Activated naive CD8-positive, alpha-beta T cell treated with anti-CD3 and anti-CD28 coated beads for 36 hours (primary cell): ENCODE measurements at regions not wholly inside any gene's neighbourhood (a gene's known extent, or its start where the extent isn't known, plus 50 kb on each side); places are given as distances from the start of the nearest gene placed in this dataset.
"Not testable (repeated sequence)": the region's sequence is repeated elsewhere in the genome, so short reads cannot be mapped to it uniquely, and the experiment has no call there.

Source experiments
- DNase-seq: peaks from one replicate; pipeline ENCODE4 v3.0.0; 2021
- H3K27ac Mint-ChIP-seq: one replicate; pipeline ENCODE4 v1.8.0; 2022; ENCODE audit warnings: mild to moderate bottlenecking, moderate library complexity, mixed read lengths
- H3K27me3 Mint-ChIP-seq: one replicate; pipeline ENCODE4 v1.8.0; 2022; ENCODE audit warnings: mild to moderate bottlenecking, mixed read lengths
- H3K36me3 Mint-ChIP-seq: one replicate; pipeline ENCODE4 v1.8.0; 2021; ENCODE audit warnings: mild to moderate bottlenecking, mixed read lengths
- H3K4me1 Mint-ChIP-seq: one replicate; pipeline ENCODE4 v1.8.0; 2021; ENCODE audit warnings: mixed read lengths
- H3K4me3 Mint-ChIP-seq: one replicate; pipeline ENCODE4 v1.8.0; 2022; ENCODE audit warnings: mild to moderate bottlenecking, moderate library complexity, mixed read lengths
- H3K9me3 Mint-ChIP-seq: one replicate; pipeline ENCODE4 v1.8.0; 2022; ENCODE audit warnings: mixed read lengths

DNA sequence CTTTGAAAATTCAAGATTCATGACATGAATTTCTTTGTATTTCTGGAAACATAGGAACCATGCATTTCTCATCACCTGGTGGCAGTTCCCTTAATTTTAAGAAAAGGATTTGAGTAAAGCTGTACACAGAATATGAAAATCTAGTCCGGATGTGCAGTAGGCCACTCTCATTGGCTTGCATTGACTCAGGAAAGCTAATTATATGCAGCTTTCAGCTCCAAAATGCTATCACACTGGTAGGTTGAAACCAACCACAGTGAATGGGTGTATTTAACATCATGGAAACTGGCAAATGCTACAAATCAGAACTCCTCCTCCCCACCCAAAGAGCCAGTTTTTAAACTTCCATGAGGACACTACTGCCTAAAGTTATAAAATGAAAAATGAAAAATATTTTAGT, 161.6 kb upstream of the FBXL17 start:
- Mint-ChIP-seq H3K4me3 (no peak overlapping the region), H3K27ac (no peak overlapping the region), H3K9me3 (no peaks in the 10 kb centered on the region), H3K36me3 (no peaks in the 10 kb centered on the region), H3K4me1 (no peaks in the 10 kb centered on the region), H3K27me3 (no peaks in the 10 kb centered on the region)
- DNase-seq = no peak

DNA sequence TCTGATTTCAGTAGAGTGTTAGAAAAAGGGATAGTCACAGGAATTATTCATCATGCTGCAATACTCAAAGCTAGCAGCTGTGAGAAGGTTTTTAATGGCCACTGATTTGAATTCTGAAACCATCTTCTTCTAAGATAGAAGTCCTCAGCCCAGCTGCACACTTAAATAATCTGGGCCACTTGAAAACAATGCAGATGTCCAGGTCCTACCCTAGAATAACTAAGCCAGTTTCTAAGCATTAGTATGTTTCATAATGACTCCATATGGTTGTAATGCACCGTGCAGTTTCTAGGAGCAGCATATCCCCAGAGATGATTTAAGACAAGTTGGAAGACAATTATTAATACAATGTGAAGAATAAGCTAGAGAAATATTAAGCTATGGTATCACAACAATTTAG, 159.9 kb upstream of the FBXL17 start:
- H3K4me3 Mint-ChIP-seq = no peak overlapping the region
- no peaks in the 10 kb centered on the region for H3K9me3 Mint-ChIP-seq
- H3K27me3 Mint-ChIP-seq = no peaks in the 10 kb centered on the region
- no peaks in the 10 kb centered on the region for H3K36me3 Mint-ChIP-seq
- no peak for DNase-seq
- H3K4me1 Mint-ChIP-seq = no peaks in the 10 kb centered on the region
- H3K27ac Mint-ChIP-seq = no peak overlapping the region

DNA sequence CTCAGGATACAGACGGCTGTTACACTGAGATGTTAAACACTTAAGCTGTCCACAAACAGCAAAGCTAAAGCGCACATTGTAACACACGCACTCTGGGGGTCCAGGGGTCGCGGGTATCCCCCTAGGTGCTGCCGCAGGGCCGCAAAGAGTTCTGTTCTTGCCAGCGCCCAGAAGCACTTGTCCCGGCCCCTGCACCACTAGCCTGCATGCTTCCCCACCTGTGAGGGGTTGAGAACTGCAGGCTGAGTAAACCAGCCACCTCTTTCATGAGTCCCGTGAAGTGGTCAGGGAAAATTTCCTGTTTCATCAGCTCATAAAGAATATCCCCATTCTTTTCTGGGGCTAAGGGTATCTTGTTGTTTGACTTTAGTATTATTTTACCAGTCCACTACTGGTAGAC, 154.4 kb upstream of the FBXL17 start:
- Mint-ChIP-seq H3K27me3 (no peaks in the 10 kb centered on the region), H3K9me3 (no peaks in the 10 kb centered on the region), H3K36me3 (no peaks in the 10 kb centered on the region), H3K4me1 (no peaks in the 10 kb centered on the region), H3K4me3 (no peak overlapping the region), H3K27ac (no peak overlapping the region)
- no peak for DNase-seq

DNA sequence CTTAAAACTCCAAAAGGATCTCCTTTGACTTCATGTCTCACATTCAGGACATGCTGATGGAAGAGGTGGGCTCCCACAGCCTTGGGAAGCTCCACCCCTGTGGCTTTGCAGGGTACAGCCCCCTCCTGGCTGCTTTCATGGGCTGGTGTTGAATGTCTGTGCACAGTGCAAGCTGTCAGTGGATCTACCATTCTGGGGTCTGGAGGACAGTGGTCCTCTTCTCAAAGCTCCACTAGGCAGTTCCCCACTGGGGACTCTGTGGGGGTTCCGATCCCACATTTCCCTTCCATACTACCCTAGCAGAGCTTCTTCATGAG, 150.2 kb upstream of the FBXL17 start:
- not testable (repeated sequence) for DNase-seq

DNA sequence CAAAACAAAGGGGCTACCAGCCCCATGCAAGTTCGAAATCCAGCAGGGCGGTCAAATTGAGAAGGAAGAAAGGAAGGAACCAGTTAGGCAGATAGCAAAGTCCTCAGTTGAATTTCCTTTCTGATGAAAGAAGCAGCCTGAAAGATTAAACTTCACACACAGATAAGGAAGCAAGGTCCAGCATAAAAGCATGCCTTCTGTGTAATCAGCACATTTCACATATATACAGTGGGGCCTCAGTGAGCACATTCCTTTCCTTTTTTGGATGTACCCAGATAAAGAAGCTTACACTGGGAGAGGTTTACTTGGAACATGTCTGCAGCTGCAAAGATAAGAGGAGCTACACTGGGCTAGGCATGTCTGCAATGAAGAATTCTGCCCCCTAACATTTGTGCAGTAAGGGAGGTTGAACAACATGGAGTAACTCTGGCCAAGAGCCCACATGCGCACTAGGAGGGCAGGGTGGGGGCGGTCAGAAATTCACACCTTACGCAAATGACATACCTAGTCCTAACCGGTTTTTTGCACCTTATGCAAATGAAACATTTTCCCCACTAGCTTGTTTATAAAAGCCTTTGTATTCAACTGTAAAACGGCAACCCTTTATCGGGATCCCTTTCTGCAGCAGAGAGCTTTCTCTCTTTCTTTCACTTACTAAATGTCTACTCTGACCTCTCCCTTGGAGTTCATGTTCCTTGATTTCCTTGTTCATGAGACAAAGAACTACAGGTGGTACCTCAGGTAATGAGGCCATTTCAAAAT, 149.7 kb upstream of the FBXL17 start:
- no peak overlapping the region for H3K4me3 Mint-ChIP-seq
- no peak for DNase-seq
- peaks cover 16% of the 10 kb centered on the region for H3K27me3 Mint-ChIP-seq
- no peak overlapping the region for H3K27ac Mint-ChIP-seq
- H3K36me3 Mint-ChIP-seq = peaks cover under 1% of the 10 kb centered on the region
- H3K9me3 Mint-ChIP-seq = peaks cover 5% of the 10 kb centered on the region
- H3K4me1 Mint-ChIP-seq = no peaks in the 10 kb centered on the region

More for the DNA sequence above, 150.2 kb upstream of the FBXL17 start:
- H3K4me3 Mint-ChIP-seq, H3K27ac Mint-ChIP-seq, H3K36me3 Mint-ChIP-seq, H3K9me3 Mint-ChIP-seq, H3K4me1 Mint-ChIP-seq: not testable (repeated sequence)
- peaks cover 15% of the 10 kb centered on the region for H3K27me3 Mint-ChIP-seq

DNA sequence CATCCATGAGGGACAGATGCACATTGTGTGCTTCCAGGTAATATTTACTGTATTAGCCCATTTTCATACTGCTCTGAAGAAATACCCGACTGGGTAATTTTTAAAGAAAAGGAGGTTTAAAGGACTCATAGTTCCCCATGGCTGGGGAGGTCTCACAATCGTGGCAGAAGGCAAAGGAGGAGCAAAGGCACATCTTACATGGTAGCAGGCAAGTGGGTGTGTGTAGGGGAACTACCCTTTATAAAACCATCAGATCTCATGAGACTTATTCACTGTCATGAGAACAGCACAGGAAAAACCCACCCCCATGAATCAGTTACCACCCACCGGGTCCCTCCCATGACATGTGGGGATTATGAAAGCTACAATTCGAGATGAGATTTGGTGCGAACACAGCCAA, 148.8 kb upstream of the FBXL17 start:
- peaks cover 22% of the 10 kb centered on the region for H3K27me3 Mint-ChIP-seq
- peaks cover 4% of the 10 kb centered on the region for H3K36me3 Mint-ChIP-seq
- H3K4me1 Mint-ChIP-seq = no peaks in the 10 kb centered on the region
- no peak overlapping the region for H3K4me3 Mint-ChIP-seq
- DNase-seq = no peak
- H3K9me3 Mint-ChIP-seq = peaks cover 10% of the 10 kb centered on the region
- H3K27ac Mint-ChIP-seq = no peak overlapping the region

DNA sequence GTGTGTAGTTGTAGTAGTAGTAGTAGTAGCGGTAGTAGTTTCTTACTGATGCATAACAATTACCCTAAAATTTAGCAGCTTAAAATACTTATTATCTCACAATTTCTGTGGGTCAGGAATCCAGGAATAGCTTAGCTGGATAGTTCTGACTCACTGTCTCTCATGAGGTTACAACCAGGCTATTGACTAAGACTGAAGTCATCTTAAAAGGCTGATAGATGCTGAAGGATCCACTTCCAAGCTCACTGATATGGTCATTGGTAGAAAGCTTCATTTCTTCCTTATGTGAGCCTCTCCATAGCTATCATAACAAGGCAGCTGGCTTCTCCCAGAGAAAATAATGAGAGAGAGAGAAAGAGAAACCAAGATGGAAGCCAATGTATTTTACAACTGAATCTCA, 147.5 kb upstream of the FBXL17 start:
- Mint-ChIP-seq H3K9me3 (peaks cover 10% of the 10 kb centered on the region), H3K27ac (no peak overlapping the region), H3K36me3 (peaks cover 4% of the 10 kb centered on the region), H3K4me1 (no peaks in the 10 kb centered on the region), H3K27me3 (peaks cover 22% of the 10 kb centered on the region), H3K4me3 (no peak overlapping the region)
- DNase-seq = no peak

DNA sequence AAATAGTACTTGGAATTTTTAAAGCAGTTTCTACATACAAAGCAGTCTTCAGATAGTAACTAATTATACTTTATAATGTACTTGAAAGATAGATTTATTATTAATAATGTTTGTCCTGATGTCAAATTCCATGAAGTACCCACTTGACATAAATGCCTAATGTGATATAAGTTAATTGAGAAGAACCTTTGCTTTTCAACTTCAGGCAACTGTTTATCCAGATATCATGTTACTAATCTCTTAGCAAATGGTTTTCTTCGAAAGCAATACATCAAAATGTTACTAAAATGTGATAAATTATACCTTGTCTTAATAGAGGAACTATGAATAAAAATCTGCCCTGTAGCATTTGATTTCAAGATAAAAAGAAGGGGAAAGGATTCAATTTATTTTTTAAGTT, 146.8 kb upstream of the FBXL17 start:
- H3K9me3 Mint-ChIP-seq = peaks cover 10% of the 10 kb centered on the region
- peaks cover 2% of the 10 kb centered on the region for H3K4me1 Mint-ChIP-seq
- H3K36me3 Mint-ChIP-seq = peaks cover 4% of the 10 kb centered on the region
- no peak for DNase-seq
- peaks cover 22% of the 10 kb centered on the region for H3K27me3 Mint-ChIP-seq
- H3K27ac Mint-ChIP-seq = no peak overlapping the region
- H3K4me3 Mint-ChIP-seq = no peak overlapping the region

DNA sequence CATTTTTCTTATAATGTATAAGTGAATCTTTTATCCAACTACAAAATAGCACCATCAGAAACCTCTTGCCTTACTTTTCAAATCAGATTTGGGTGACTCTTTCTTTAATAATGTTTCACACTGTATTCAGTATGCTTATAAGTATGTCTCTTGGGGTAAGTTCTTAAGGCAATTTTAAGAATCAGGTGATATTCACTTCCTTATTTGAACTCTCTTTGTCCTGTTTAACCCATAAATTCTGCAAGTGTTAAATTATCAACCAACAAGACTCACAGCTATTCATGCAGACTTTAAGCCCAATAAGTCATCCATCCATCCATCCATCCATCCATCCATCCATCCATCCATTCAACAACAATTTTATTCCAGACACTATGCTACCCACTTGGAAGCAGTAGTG, 142.7 kb upstream of the FBXL17 start:
- H3K36me3 Mint-ChIP-seq = peaks cover 4% of the 10 kb centered on the region
- no peak overlapping the region for H3K27ac Mint-ChIP-seq
- peaks cover 10% of the 10 kb centered on the region for H3K9me3 Mint-ChIP-seq
- H3K27me3 Mint-ChIP-seq = peaks cover 21% of the 10 kb centered on the region
- DNase-seq = no peak
- peaks cover 2% of the 10 kb centered on the region for H3K4me1 Mint-ChIP-seq
- no peak overlapping the region for H3K4me3 Mint-ChIP-seq

DNA sequence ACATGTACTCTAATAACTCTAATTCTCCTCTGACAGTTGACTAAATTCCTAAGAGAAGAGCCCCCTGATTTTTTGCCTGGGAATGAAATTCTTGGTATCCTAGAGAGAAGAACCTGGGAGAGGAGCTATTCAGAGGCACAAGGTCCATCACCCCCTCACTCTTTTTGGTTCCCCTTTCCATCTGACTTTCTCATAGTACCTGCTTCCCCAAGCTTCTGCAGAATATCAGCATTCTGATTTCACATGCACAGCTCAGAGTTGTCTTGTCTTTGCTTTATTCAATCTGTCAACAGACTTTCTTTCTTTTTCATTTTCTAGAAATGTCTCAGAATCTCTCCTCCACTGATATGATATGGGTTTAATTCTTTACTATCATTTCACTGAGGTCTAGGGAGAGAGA, 141.5 kb upstream of the FBXL17 start:
- H3K27ac Mint-ChIP-seq = no peak overlapping the region
- peaks cover 2% of the 10 kb centered on the region for H3K4me1 Mint-ChIP-seq
- peaks cover 10% of the 10 kb centered on the region for H3K9me3 Mint-ChIP-seq
- peaks cover 12% of the 10 kb centered on the region for H3K27me3 Mint-ChIP-seq
- DNase-seq = no peak
- no peak overlapping the region for H3K4me3 Mint-ChIP-seq
- peaks cover 4% of the 10 kb centered on the region for H3K36me3 Mint-ChIP-seq

DNA sequence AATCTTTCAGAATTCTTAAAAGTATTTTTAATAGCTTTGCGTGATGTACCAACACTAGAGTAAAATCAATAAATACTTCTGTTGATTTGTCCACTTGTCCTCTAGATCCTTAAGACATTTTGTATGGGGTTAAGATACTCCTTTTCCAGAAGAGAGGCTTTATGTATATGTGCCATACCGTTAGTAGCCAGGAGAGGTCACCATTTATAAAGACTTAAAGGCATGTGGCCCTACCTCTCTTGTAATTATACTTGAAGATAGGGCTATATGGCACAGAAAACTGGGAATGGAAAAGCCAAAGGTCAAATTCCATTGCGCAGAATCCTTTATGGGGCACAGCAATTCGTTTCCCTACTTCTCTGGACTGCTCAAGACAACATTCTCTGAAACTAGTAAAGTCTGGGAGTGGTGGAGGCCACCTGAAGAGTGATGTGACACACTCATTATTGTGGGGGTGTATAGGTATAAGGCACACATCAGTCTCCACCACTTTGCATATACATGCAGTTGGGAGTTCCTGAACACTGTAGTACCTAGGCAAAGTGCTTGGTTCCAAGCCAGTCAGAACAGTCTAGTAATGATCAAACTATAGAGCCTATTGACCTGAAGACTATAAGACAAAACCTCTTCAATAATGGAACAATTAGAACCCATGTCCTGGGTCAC, 140.1 kb upstream of the FBXL17 start:
- H3K4me1 Mint-ChIP-seq = peaks cover 2% of the 10 kb centered on the region
- no peak for DNase-seq
- H3K27me3 Mint-ChIP-seq = peaks cover 13% of the 10 kb centered on the region
- H3K4me3 Mint-ChIP-seq = no peak overlapping the region
- H3K27ac Mint-ChIP-seq = no peak overlapping the region
- H3K36me3 Mint-ChIP-seq = peaks cover 4% of the 10 kb centered on the region
- peaks cover 5% of the 10 kb centered on the region for H3K9me3 Mint-ChIP-seq

DNA sequence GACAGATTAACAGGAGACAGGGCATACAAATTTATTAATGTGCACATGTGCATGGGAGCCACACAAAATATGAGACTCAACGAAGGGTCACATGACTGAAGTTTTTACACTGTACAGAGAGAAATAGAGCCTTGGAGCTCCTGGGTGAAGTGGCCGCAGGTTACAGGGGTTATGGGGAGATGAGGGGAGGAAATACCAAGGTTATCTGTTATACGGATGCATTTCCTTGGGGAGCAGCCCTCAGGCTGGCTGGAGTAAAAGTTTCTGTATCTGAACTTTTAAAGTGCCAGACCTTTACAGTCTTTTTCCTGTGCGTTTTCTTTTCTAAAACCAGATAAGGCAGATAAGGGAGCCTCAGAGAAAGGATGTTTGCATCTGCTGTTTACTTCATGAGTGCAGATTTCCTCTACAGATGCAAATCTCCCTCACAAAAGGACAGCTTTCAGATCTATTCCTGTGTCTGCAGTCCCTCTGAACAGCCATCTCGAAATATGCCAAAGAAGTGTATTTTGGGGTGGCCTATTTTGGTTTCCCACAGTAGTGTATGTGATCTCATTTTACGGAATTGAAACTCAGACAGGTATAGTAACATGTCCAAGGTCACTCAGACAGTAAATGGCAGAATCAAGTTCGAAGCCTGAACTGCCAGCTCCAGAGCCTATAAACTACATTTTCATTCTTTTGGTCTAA, 139.3 kb upstream of the FBXL17 start:
- H3K36me3 Mint-ChIP-seq = no peaks in the 10 kb centered on the region

DNA sequence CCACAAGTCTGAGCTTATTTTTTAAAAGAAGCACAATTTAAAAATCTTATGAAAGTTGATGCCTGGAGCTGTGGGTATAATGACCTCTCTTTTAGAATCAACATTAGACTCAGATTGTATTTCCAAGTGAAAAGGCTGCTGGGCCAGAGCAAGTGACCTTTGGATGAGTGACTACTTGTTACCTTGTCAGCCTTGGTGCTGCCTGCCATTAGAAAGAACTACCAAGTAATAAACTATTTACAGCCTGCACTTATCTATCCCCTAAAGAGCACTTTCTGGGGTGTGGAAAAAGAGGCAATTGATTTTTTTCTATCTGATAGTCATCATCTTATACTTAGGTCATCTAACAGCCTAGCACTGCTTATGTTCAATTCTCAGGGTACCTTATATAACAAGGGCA, 134.9 kb upstream of the FBXL17 start:
- no peak overlapping the region for H3K27ac Mint-ChIP-seq
- peaks cover 32% of the 10 kb centered on the region for H3K27me3 Mint-ChIP-seq
- DNase-seq = no peak

More for the DNA sequence above, 139.3 kb upstream of the FBXL17 start:
- Mint-ChIP-seq H3K4me1 (peaks cover 2% of the 10 kb centered on the region), H3K9me3 (peaks cover under 1% of the 10 kb centered on the region), H3K4me3 (no peak overlapping the region), H3K27ac (no peak overlapping the region), H3K27me3 (peaks cover 16% of the 10 kb centered on the region)
- no peak for DNase-seq

DNA sequence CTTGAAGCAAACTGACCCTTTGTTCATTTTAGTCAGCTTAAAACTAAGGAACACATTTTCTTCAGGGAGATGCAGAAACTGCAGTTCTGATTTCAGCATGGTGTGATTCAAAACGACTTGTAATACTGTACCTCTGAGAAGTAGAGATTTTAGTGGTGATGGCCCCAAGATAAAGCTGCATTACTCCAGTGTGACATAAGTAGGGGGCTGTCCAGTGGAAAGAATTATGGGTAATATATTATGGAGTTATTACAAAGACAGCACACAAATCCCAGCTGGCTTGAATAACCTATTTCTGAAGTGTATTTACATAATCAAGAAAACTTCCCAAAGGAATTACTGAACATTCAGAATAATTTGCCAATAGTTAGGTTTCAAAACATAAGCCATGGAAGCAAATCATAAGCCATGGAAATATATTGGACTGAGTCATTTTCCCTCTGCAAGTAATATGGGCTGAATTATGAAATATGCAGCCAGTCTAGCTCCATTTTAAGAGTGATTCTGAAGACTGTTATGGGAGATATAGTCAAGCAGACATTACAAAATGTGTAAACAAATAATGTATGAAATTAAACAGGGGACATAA, 133.7 kb upstream of the FBXL17 start:
- H3K9me3 Mint-ChIP-seq = peaks cover 1% of the 10 kb centered on the region
- DNase-seq = no peak
- H3K27ac Mint-ChIP-seq = no peak overlapping the region
- H3K4me1 Mint-ChIP-seq = no peaks in the 10 kb centered on the region
- H3K27me3 Mint-ChIP-seq = peaks cover 35% of the 10 kb centered on the region
- no peaks in the 10 kb centered on the region for H3K36me3 Mint-ChIP-seq
- no peak overlapping the region for H3K4me3 Mint-ChIP-seq

More for the DNA sequence above, 134.9 kb upstream of the FBXL17 start:
- no peaks in the 10 kb centered on the region for H3K36me3 Mint-ChIP-seq
- no peak overlapping the region for H3K4me3 Mint-ChIP-seq
- H3K9me3 Mint-ChIP-seq = peaks cover 1% of the 10 kb centered on the region
- H3K4me1 Mint-ChIP-seq = no peaks in the 10 kb centered on the region

DNA sequence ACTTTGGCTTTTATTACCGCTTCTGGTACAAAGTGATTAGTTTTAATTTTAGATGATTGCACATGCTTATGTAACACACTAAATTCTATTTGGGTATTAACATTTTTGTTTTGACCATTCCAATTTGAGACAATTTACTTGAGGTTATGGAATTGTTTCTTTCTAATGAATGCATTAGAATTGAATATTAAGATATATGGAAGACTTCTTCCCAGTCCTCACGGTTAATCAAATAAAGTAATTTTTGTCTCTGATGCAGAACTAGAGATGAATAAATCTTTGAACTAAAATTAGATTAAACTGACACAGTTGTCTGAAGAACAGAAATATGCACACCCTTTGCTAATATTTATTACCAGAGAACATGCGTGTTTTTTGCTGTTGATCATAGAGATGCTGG, 127.1 kb upstream of the FBXL17 start:
- Mint-ChIP-seq H3K9me3 (peaks cover 1% of the 10 kb centered on the region), H3K27me3 (peaks cover 25% of the 10 kb centered on the region), H3K4me3 (no peak overlapping the region), H3K4me1 (no peaks in the 10 kb centered on the region), H3K36me3 (no peaks in the 10 kb centered on the region), H3K27ac (no peak overlapping the region)
- DNase-seq = no peak
